ENCODE measurements at regions not wholly inside any gene's neighbourhood (a gene's known extent, or its start where the extent isn't known, plus 50 kb on each side); places are given as distances from the start of the nearest gene placed in this dataset.

DNA sequence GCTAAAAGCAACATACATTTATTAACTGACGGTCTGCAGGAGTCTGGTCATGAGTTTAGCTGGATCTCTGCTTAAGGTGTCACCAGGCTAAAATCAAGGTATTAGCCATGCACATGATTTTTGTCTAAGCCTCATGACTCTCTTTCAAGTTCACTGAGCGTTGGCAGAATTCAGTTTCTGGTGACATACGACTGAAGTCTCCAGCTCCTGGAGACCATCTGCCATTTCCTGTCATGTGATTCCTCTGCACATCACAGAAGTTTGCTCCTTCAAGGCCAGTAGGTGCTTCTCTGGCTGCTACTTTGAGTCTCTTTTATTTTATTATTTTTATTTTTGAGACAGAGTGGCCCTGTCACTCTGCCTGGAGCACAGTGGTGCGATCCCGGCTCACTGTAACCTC is 148.4 kb upstream of the EYA4 start:
- TF ChIP-seq, protein P1, sequence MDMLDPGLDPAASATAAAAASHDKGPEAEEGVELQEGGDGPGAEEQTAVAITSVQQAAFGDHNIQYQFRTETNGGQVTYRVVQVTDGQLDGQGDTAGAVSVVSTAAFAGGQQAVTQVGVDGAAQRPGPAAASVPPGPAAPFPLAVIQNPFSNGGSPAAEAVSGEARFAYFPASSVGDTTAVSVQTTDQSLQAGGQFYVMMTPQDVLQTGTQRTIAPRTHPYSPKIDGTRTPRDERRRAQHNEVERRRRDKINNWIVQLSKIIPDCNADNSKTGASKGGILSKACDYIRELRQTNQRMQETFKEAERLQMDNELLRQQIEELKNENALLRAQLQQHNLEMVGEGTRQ (IDR thresholded peaks at IDR 0.05; ENCODE audit: low read depth, low read length) = no peak
- TF ChIP-seq, protein P2, sequence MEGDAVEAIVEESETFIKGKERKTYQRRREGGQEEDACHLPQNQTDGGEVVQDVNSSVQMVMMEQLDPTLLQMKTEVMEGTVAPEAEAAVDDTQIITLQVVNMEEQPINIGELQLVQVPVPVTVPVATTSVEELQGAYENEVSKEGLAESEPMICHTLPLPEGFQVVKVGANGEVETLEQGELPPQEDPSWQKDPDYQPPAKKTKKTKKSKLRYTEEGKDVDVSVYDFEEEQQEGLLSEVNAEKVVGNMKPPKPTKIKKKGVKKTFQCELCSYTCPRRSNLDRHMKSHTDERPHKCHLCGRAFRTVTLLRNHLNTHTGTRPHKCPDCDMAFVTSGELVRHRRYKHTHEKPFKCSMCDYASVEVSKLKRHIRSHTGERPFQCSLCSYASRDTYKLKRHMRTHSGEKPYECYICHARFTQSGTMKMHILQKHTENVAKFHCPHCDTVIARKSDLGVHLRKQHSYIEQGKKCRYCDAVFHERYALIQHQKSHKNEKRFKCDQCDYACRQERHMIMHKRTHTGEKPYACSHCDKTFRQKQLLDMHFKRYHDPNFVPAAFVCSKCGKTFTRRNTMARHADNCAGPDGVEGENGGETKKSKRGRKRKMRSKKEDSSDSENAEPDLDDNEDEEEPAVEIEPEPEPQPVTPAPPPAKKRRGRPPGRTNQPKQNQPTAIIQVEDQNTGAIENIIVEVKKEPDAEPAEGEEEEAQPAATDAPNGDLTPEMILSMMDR (conservative IDR thresholded peaks at IDR 0.05; ENCODE audit: low read depth, low read length) = no peak

Data from IMR-90 (cell line).